ENCODE measurements at regions not wholly inside any gene's neighbourhood (a gene's known extent, or its start where the extent isn't known, plus 50 kb on each side); places are given as distances from the start of the nearest gene placed in this dataset.

- TF ChIP-seq CTCF (conservative IDR thresholded peaks at IDR 0.05) (no peak), ZFX (IDR thresholded peaks at IDR 0.05) (no peak)
- no peak overlapping the region for H3K27ac ChIP-seq
Observed at GRCh38 chr5:122639864-122640263, 135.0 kb upstream of the SNX2 start.

GRCh38 chr5:122649080-122649479, 125.8 kb upstream of the SNX2 start:
- H3K27ac ChIP-seq, result no peak overlapping the region
- no peak for TF ChIP-seq CTCF (conservative IDR thresholded peaks at IDR 0.05)
- TF ChIP-seq ZFX (IDR thresholded peaks at IDR 0.05), result no peak

GRCh38 chr5:122653087-122654017, 121.5 kb upstream of the SNX2 start:
- TF ChIP-seq CTCF (conservative IDR thresholded peaks at IDR 0.05), result no peak
- no peak for TF ChIP-seq ZFX (IDR thresholded peaks at IDR 0.05)
- H3K27ac ChIP-seq, result no peak overlapping the region

GRCh38 chr5:122656160-122656559, 118.7 kb upstream of the SNX2 start:
- no peak overlapping the region for H3K27ac ChIP-seq
- TF ChIP-seq CTCF (conservative IDR thresholded peaks at IDR 0.05) (no peak), ZFX (IDR thresholded peaks at IDR 0.05) (no peak)

GRCh38 chr5:122656577-122656976, 118.3 kb upstream of the SNX2 start:
- TF ChIP-seq ZFX (IDR thresholded peaks at IDR 0.05), result no peak
- no peak for TF ChIP-seq CTCF (conservative IDR thresholded peaks at IDR 0.05)
- no peak overlapping the region for H3K27ac ChIP-seq

GRCh38 chr5:122661496-122662180, 113.2 kb upstream of the SNX2 start:
- no peak overlapping the region for H3K27ac ChIP-seq

More at GRCh38 chr5:122661496-122662180, 113.2 kb upstream of the SNX2 start:
- TF ChIP-seq ZFX (IDR thresholded peaks at IDR 0.05) (no peak), CTCF (conservative IDR thresholded peaks at IDR 0.05) (no peak)
